Caki2 (cell line): ENCODE measurements at regions not wholly inside any gene's neighbourhood (a gene's known extent, or its start where the extent isn't known, plus 50 kb on each side); places are given as distances from the start of the nearest gene placed in this dataset.

ENCODE experiments used
- DNase-seq: peaks from one replicate; pipeline ENCODE4 v3.0.0-alpha.2; 2015; ENCODE audit warnings: low read depth
- in situ Hi-C: cut with HindIII; loops from 2 replicates; pipeline ENCODE4 v1.10.0; 2016; ENCODE audit warnings: low sequenced_read_pairs, low pct_unique_long_range_greater_than_20kb, mixed read lengths

DNA sequence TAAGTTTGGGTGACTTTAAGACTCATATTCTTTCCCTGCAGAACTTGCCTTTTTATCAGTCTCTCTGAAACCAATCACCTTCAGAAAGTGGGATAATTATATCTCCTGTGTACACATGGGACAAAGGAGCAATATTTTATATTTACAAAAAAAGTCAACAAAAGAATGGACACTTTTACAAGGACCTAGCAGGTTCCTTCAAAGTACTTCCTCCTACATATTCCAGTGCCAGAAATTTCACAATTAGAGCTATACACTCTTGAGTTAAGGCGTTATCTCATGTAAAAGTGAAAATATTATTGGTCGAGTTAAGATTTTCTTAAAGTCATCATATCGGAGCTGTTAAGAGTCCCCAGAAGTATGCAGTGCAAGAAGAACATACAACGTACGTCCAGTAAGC is 98.9 kb upstream of the MAFB start:
- no peak for DNase-seq
- in situ Hi-C loops: no loop called here

DNA sequence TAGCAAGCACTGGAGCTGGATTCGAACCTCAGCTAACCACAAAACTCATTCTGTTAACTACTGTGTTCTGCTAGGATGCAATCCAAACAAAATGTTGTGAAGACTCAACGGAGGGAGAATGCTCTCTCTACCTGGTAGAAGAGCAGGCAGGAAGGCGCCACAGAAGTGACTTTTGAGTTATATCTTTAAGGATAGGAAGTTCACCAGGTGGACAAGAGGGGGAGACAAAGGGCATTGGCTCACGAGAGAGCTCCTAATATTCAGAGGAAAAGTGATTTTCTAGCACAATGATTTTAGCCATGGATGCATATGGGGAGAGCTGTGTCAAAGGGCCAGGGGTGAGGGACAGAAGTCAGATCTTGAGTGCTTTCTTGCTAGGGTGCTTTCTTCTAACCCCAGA is 108.4 kb upstream of the MAFB start:
- DNase-seq: no peak
- in situ Hi-C loops: no loop called here

DNA sequence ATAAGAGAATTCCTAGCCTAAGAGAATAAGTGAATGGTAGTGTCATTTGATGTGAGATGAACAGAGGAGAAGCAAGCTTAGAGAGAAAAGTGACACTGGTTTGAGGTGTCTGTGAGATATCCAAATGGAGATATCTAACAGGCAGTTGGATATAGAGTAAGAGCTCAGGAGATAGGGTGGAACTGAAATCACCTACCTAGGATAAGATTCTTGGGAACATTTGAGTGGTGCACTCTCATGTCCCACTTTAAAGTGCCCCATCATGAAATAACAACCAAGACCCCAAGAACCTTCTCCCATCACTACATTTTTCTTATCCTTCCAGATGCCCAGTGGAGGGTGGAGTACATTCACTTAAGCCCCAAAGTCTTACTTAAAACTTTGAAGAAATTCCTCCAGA is 109.0 kb upstream of the MAFB start:
- in situ Hi-C loops: no loop called here
- DNase-seq: no peak

- in situ Hi-C loops: no loop called here
- no peak for DNase-seq
Observed at GRCh38 chr20:40802886-40803285, 113.8 kb upstream of the MAFB start.

DNA sequence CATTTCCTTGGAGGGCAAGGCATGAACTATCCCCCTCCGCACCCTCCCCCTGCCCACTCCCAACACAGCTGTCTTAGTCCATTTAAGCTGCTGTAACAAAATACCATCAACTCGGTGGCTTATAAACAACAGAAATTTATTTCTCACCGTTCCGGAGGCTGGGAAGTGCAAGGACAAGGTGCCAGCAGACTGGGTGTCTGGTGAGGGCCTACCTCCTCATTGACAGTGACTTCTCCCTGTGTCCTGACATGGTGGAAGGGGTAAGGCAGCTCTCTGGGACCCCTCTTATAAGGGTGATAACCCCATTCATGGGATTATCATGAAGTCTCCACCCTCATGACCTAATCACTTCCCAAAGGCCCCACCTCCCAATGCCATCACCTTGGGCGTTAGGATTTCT is 114.3 kb upstream of the MAFB start:
- no peak for DNase-seq
- in situ Hi-C loops: no loop called here

GRCh38 chr20:40805592-40805991 is 116.6 kb upstream of the MAFB start:
- in situ Hi-C loops: no loop called here
- no peak for DNase-seq

DNA sequence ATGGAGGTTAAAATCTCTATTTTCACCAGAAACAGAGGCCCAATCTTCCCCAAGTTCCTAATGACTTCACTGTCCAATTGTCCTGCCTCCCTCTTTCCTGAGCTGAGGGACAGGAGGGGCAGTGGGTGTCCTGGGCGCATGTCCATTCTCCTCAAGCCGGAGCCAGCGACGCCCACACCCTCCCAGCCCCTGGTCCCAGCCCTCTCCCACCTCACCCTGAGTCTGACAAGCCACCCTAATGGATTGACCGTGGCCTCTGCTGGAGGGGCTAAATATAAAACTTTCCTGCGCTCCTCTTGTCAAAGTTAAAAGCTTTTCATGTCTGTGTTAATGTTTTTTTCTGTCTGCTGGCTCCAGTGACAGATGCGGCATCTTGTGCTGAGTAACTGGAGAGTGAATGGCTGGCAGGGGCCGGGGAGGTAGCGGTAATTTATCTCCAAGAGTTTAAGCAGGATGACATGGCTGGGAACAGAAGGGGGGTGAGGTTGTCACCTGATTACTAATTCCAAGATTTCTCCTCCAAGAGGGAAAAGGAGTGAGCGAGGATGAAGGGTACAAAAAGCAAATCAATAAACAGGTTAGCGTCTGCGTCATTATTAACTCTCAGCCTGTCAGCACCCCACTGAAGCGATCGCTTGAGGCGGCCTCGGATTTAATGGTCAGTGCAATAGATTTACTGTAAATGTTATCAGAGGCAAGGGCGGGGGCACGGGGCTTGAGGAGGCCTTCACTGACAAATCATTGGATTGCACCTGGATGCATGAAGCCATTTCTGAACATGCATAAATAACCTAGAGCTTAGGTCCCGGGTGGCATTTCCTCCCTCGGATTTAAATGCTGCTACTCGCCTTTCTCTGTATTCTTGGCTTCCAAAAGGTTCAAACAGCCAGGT is 118.1 kb upstream of the MAFB start:
- in situ Hi-C loops: no loop called here
- no peak for DNase-seq

- DNase-seq: no peak
- in situ Hi-C loops: no loop called here
Observed at GRCh38 chr20:40807821-40808170, 118.8 kb upstream of the MAFB start.

- no peak for DNase-seq
- in situ Hi-C loops: no loop called here
Observed at GRCh38 chr20:40808936-40809335, 119.9 kb upstream of the MAFB start.

DNA sequence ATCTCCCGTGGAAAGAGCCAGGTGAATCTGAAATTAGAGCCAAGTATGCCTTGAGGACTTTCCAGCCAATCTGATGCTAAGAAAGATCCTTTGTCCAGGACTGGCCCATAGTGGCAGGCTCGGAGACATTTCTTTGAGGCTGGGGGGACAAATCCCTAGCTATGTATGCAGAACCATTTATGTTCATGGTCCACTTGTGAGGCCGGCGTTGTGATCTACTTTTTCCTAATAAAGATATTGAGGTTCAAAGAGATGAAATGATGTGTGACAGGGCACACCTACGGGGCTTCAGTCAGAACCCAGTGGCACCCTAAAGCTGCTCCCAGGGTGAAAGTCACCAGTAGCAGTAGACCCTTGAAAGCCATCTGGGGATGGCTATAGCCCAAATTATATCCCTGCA is 120.3 kb upstream of the MAFB start:
- in situ Hi-C loops: no loop called here

GRCh38 chr20:40810332-40811000 is 121.4 kb upstream of the MAFB start:
- in situ Hi-C loops: no loop called here
- no peak for DNase-seq

More for the DNA sequence above, 120.3 kb upstream of the MAFB start:
- DNase-seq: no peak

GRCh38 chr20:40811004-40811403 is 122.0 kb upstream of the MAFB start:
- no peak for DNase-seq
- in situ Hi-C loops: no loop called here

GRCh38 chr20:40811660-40812414 is 122.8 kb upstream of the MAFB start:
- in situ Hi-C loops: no loop called here
- DNase-seq: no peak

- in situ Hi-C loops: no loop called here
- DNase-seq: no peak
Observed at GRCh38 chr20:40812415-40812925, 123.4 kb upstream of the MAFB start.

- in situ Hi-C loops: no loop called here
- no peak for DNase-seq
Observed at GRCh38 chr20:40813029-40813431, 124.0 kb upstream of the MAFB start.

- DNase-seq: no peak
- in situ Hi-C loops: no loop called here
Observed at GRCh38 chr20:40813708-40814630, 124.9 kb upstream of the MAFB start.

GRCh38 chr20:40814631-40814960 is 125.6 kb upstream of the MAFB start:
- in situ Hi-C loops: no loop called here
- DNase-seq: no peak
